Liver (tissue), 2 donors: ENCODE measurements at regions not wholly inside any gene's neighbourhood (a gene's known extent, or its start where the extent isn't known, plus 50 kb on each side); places are given as distances from the start of the nearest gene placed in this dataset.

ENCODE experiments used
- RAD21 ChIP-seq, 2 donors: IDR thresholded peaks; 2 replicates each; pipeline ENCODE4 v1.6.1; 2016; ENCODE audit warnings: antibody characterized with exemption in 2 of 2, mild to moderate bottlenecking in 2 of 2
- SP1 ChIP-seq: IDR thresholded peaks from 2 replicates; pipeline ENCODE4 v1.6.1; 2018; ENCODE audit warnings: antibody characterized with exemption, mild to moderate bottlenecking
- donor health status: healthy.

DNA sequence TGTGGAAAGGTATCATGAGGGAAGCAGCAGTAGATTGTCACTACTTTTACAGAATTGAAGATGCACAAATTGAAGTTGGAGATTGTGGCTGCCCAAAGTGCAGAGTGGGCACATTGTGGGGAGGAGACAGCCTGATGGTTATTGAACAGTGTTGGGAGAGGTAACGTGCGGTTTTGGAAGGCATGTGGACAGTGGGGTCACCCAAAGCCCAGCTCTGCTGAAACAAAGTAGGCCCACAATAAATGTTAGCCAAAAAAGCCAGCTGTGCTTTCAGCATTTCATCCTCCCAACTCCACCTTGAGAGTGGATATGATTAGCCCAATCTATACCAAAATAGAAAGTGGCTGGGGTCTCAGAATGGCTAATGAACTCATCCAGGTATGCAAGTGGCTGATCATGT lies 96.7 kb downstream of the TMX1 start:
- TF ChIP-seq SP1 (no peak), RAD21 (IDR thresholded peaks at IDR 0.05) (no peak)
